ENCODE measurements at regions not wholly inside any gene's neighbourhood (a gene's known extent, or its start where the extent isn't known, plus 50 kb on each side); places are given as distances from the start of the nearest gene placed in this dataset.

- no peak for TF ChIP-seq EZH2phosphoT487 (IDR thresholded peaks at IDR 0.05; ENCODE audit: insufficient read depth, low read depth)
- TF ChIP-seq EZH2 (IDR thresholded peaks at IDR 0.05; ENCODE audit: insufficient read depth, poor library complexity, severe bottlenecking), result no peak
These were observed 138.5 kb upstream of the IQSEC1 start for GRCh38 chr3:13211605-13212210.
